Erythroblast (primary cell): ENCODE measurements at regions not wholly inside any gene's neighbourhood (a gene's known extent, or its start where the extent isn't known, plus 50 kb on each side); places are given as distances from the start of the nearest gene placed in this dataset.

Experiments used
- DNase-seq, 2 experiments: peaks; one replicate each; lab custom pipeline; 2025; lab: John Stamatoyannopoulos, UW
- POLR2A ChIP-seq: IDR thresholded peaks from 2 replicates; pipeline ENCODE4 v1.6.1; 2011; ENCODE audit warnings: mild to moderate bottlenecking, low read length

GRCh38 chr3:113158171-113158570, 53.2 kb upstream of the BOC start:
- no peak for DNase-seq
- TF ChIP-seq POLR2A, result no peak
